GM23338 (cell line): ENCODE measurements at regions not wholly inside any gene's neighbourhood (a gene's known extent, or its start where the extent isn't known, plus 50 kb on each side); places are given as distances from the start of the nearest gene placed in this dataset.

Source experiments
- ATAC-seq: fragments of 200-7000 bp; cut with Tn5 transposase; 3 replicates; pipeline ENCODE4 v1.9.1; 2020
- DNase-seq: peaks from one replicate; pipeline ENCODE4 v3.0.0-alpha.2; 2015; ENCODE audit warnings: low spot score
- H2AFZ ChIP-seq: fragments of 200-600 bp; sonication (generic); 2 replicates; pipeline ENCODE4 v1.8.0; 2016; ENCODE audit warnings: antibody characterized with exemption, mild to moderate bottlenecking, moderate library complexity
- H3F3A ChIP-seq: fragments of 200-600 bp; sonication (generic); replicated peaks from 2 replicates; pipeline ENCODE4 v1.8.0; 2017; ENCODE audit warnings: antibody characterized with exemption, mixed run types, low read depth
- H3K27ac ChIP-seq: fragments of 200-600 bp; sonication (generic); 2 replicates; pipeline ENCODE4 v1.6.1; 2016; ENCODE audit warnings: low read depth
- H3K27me3 ChIP-seq: fragments of 200-600 bp; sonication (generic); 2 replicates; pipeline ENCODE4 v1.8.0; 2016; ENCODE audit warnings: mild to moderate bottlenecking, mixed run types, moderate library complexity; ENCODE audit not compliant: insufficient read depth
- H3K36me3 ChIP-seq: fragments of 200-600 bp; sonication (generic); 2 replicates; pipeline ENCODE4 v1.8.0; 2016; ENCODE audit warnings: mild to moderate bottlenecking; ENCODE audit not compliant: insufficient read depth
- H3K4me1 ChIP-seq: fragments of 200-600 bp; sonication (generic); 2 replicates; pipeline ENCODE4 v1.8.0; 2016; ENCODE audit warnings: mild to moderate bottlenecking, moderate library complexity; ENCODE audit not compliant: insufficient read depth
- H3K4me2 ChIP-seq: fragments of 200-600 bp; sonication (generic); 2 replicates; pipeline ENCODE4 v1.7.1; 2017; ENCODE audit warnings: mixed run types
- H3K4me3 ChIP-seq: fragments of 200-600 bp; sonication (generic); 2 replicates; pipeline ENCODE4 v1.6.1; 2016; ENCODE audit warnings: mixed run types
- H3K79me2 ChIP-seq: fragments of 200-600 bp; sonication (generic); replicated peaks from 2 replicates; pipeline ENCODE4 v1.8.0; 2017; ENCODE audit warnings: mild to moderate bottlenecking; ENCODE audit not compliant: insufficient read depth
- H3K9me2 ChIP-seq: fragments of 200-600 bp; sonication (generic); 2 replicates; pipeline ENCODE4 v1.8.0; 2017; ENCODE audit not compliant: insufficient read depth
- H4K20me1 ChIP-seq: fragments of 200-600 bp; sonication (generic); replicated peaks from 2 replicates; pipeline ENCODE4 v1.8.0; 2017; ENCODE audit warnings: mild to moderate bottlenecking; ENCODE audit not compliant: insufficient read depth
- H3K27ac Mint-ChIP-seq: 2 replicates; pipeline ENCODE4 v1.8.0; 2020; ENCODE audit warnings: inconsistent platforms, mild to moderate bottlenecking, moderate library complexity, mixed read lengths
- H3K27me3 Mint-ChIP-seq: 3 replicates; pipeline ENCODE4 v1.8.0; 2022; ENCODE audit warnings: low read depth, mild to moderate bottlenecking, moderate library complexity, mixed read lengths, inconsistent platforms; ENCODE audit not compliant: insufficient read depth, poor library complexity
- H3K36me3 Mint-ChIP-seq: 3 replicates; pipeline ENCODE4 v1.8.0; 2021; ENCODE audit warnings: low read depth, mild to moderate bottlenecking, inconsistent platforms, moderate library complexity, mixed read lengths
- H3K4me1 Mint-ChIP-seq: 3 replicates; pipeline ENCODE4 v1.8.0; 2020; ENCODE audit warnings: mild to moderate bottlenecking, inconsistent platforms, mixed read lengths
- H3K4me3 Mint-ChIP-seq: 3 replicates; pipeline ENCODE4 v1.8.0; 2021; ENCODE audit warnings: moderate library complexity, mild to moderate bottlenecking, inconsistent platforms, mixed read lengths
- H3K9me3 Mint-ChIP-seq: 3 replicates; pipeline ENCODE4 v1.8.0; 2020; ENCODE audit warnings: moderate library complexity, mild to moderate bottlenecking, inconsistent platforms, mixed read lengths
- CREB1 ChIP-seq: fragments of 250-450 bp; sonication (Bioruptor Pico); IDR thresholded peaks from 2 replicates; pipeline ENCODE4 v1.5.0; 2020; ENCODE audit warnings: low read depth, mild to moderate bottlenecking, moderate library complexity
- CTCF ChIP-seq, 2 experiments: fragments of 200-600 bp in 1 of 2; sonication (generic) in 1 of 2; conservative IDR thresholded peaks; 2 replicates each; pipeline versions ENCODE4 v1.5.1 to v1.6.1; 2016 to 2017; ENCODE audit warnings: antibody characterized with exemption in 2 of 2, low read depth in 2 of 2, mild to moderate bottlenecking in 2 of 2, moderate library complexity in 1 of 2
- EZH2phosphoT487 ChIP-seq: fragments of 200-600 bp; sonication (generic); IDR thresholded peaks from one replicate; pipeline ENCODE4 v1.8.1; 2018; ENCODE audit warnings: antibody characterized with exemption; ENCODE audit not compliant: unreplicated experiment
- NANOG ChIP-seq: IDR thresholded peaks from 2 replicates; pipeline ENCODE4 v1.6.1; 2016; ENCODE audit warnings: antibody characterized with exemption, borderline replicate concordance
- POLR2AphosphoS5 ChIP-seq: IDR thresholded peaks from 2 replicates; pipeline ENCODE4 v1.6.1; 2016; ENCODE audit warnings: antibody characterized with exemption, low read depth
- REST ChIP-seq: IDR thresholded peaks from one replicate; pipeline ENCODE4 v1.6.1; 2018; ENCODE audit warnings: antibody characterized with exemption; ENCODE audit not compliant: unreplicated experiment
- STAT1 ChIP-seq: IDR thresholded peaks from one replicate; pipeline ENCODE4 v1.6.1; 2016; ENCODE audit warnings: antibody characterized with exemption; ENCODE audit not compliant: unreplicated experiment
- ZNF331 ChIP-seq: fragments of 250-450 bp; sonication (Bioruptor Pico); IDR thresholded peaks from 2 replicates; pipeline ENCODE4 v1.5.0; 2020; ENCODE audit warnings: low read depth, mild to moderate bottlenecking, moderate library complexity

GRCh38 chr3:161866176-161866575 is 369.6 kb downstream of the OTOL1 start:
- no peak overlapping the region for H3K4me3 Mint-ChIP-seq
- H4K20me1 ChIP-seq = no peaks in the 10 kb centered on the region
- no peaks in the 10 kb centered on the region for H3K9me3 Mint-ChIP-seq
- H3K27ac ChIP-seq = no peak overlapping the region
- ATAC-seq (no peak), DNase-seq (no peak)
- H3K36me3 Mint-ChIP-seq = no peaks in the 10 kb centered on the region
- H3K4me1 ChIP-seq = no peaks in the 10 kb centered on the region
- TF ChIP-seq POLR2AphosphoS5 (no peak), ZNF331 (no peak)
- no peaks in the 10 kb centered on the region for H3K79me2 ChIP-seq
- H3K4me2 ChIP-seq = no peak overlapping the region
- peaks cover 1% of the 10 kb centered on the region for H3K27me3 Mint-ChIP-seq
- peaks cover 5% of the 10 kb centered on the region; the same call in 2 of the 3 replicates for H3K4me1 Mint-ChIP-seq
- H3K4me3 ChIP-seq = no peak overlapping the region
- no peaks in the 10 kb centered on the region for H3K9me2 ChIP-seq
- no peak overlapping the region for H3K27ac Mint-ChIP-seq
- no peaks in the 10 kb centered on the region for H3F3A ChIP-seq
- H3K36me3 ChIP-seq = no peaks in the 10 kb centered on the region
- no peak overlapping the region for H2AFZ ChIP-seq
- no peaks in the 10 kb centered on the region for H3K27me3 ChIP-seq

GRCh38 chr3:161875483-161875882 is 378.9 kb downstream of the OTOL1 start:
- Histone ChIP-seq H3K27me3 (no peaks in the 10 kb centered on the region), H3K4me3 (no peak overlapping the region), H3K4me2 (no peak overlapping the region), H3F3A (no peaks in the 10 kb centered on the region), H3K4me1 (no peaks in the 10 kb centered on the region), H3K27ac (no peak overlapping the region), H3K79me2 (no peaks in the 10 kb centered on the region), H3K9me2 (no peaks in the 10 kb centered on the region), H2AFZ (no peak overlapping the region), H3K36me3 (no peaks in the 10 kb centered on the region), H4K20me1 (no peaks in the 10 kb centered on the region)
- Mint-ChIP-seq H3K9me3 (no peaks in the 10 kb centered on the region; the same call in 2 of the 3 replicates), H3K36me3 (no peaks in the 10 kb centered on the region), H3K27ac (no peak overlapping the region), H3K4me1 (peaks cover 4% of the 10 kb centered on the region; the same call in 2 of the 3 replicates), H3K4me3 (no peak overlapping the region), H3K27me3 (no peaks in the 10 kb centered on the region)
- DNase-seq = no peak
- no peak for ATAC-seq
- TF ChIP-seq REST (no peak), CTCF (conservative IDR thresholded peaks at IDR 0.05; ENCODE audit: low read depth in 2 of 2) (peak in 1 of 2 experiments; percentile 37; a peak in 3 of 4 replicates), CREB1 (CRISPR knock-in tag) (no peak)

- Histone ChIP-seq H3K36me3 (0 out of 2 replicates have a peak, but pooled peaks cover 4% of the 10 kb centered on the region), H3K4me2 (no peak overlapping the region), H3K4me3 (no peak overlapping the region), H3K79me2 (no peaks in the 10 kb centered on the region), H3K27ac (no peak overlapping the region), H3K9me2 (no peaks in the 10 kb centered on the region), H3K4me1 (no peaks in the 10 kb centered on the region), H3F3A (no peaks in the 10 kb centered on the region), H2AFZ (no peak overlapping the region), H4K20me1 (no peaks in the 10 kb centered on the region), H3K27me3 (no peaks in the 10 kb centered on the region)
- peaks cover 10% of the 10 kb centered on the region for H3K36me3 Mint-ChIP-seq
- no peaks in the 10 kb centered on the region for H3K27me3 Mint-ChIP-seq
- no peaks in the 10 kb centered on the region for H3K4me1 Mint-ChIP-seq
- ATAC-seq (no peak), DNase-seq (no peak)
- H3K4me3 Mint-ChIP-seq = no peak overlapping the region
- no peak overlapping the region for H3K27ac Mint-ChIP-seq
- peaks cover 15% of the 10 kb centered on the region for H3K9me3 Mint-ChIP-seq
- TF ChIP-seq ZNF331 = no peak
- no peak for TF ChIP-seq NANOG
- no peak for TF ChIP-seq EZH2phosphoT487
- no peak for TF ChIP-seq STAT1
- no peak for TF ChIP-seq POLR2AphosphoS5
Measured at GRCh38 chr3:161879470-161879869, 382.9 kb downstream of the OTOL1 start.
